Neural progenitor cell (in vitro differentiated cells): ENCODE measurements at regions not wholly inside any gene's neighbourhood (a gene's known extent, or its start where the extent isn't known, plus 50 kb on each side); places are given as distances from the start of the nearest gene placed in this dataset.

ENCODE experiments used
- CTCF ChIP-seq: fragments of 200-600 bp; sonication (generic); IDR thresholded peaks from 2 replicates; pipeline ENCODE4 v1.5.1; 2017; ENCODE audit warnings: antibody characterized with exemption, mild to moderate bottlenecking
- EZH2 ChIP-seq: fragments of 200-600 bp; sonication (generic); IDR thresholded peaks from 2 replicates; pipeline ENCODE4 v1.6.1; 2017; ENCODE audit warnings: antibody characterized with exemption, mild to moderate bottlenecking, moderate library complexity

- no peak for TF ChIP-seq CTCF
- TF ChIP-seq EZH2: no peak
These were observed 218.8 kb downstream of the OTUD1 start for GRCh38 chr10:23657677-23658076.
